ENCODE measurements at regions not wholly inside any gene's neighbourhood (a gene's known extent, or its start where the extent isn't known, plus 50 kb on each side); places are given as distances from the start of the nearest gene placed in this dataset.

GRCh38 chr13:111913761-111914140 is 153.2 kb upstream of the SOX1 start:
- TF ChIP-seq CTCF (conservative IDR thresholded peaks at IDR 0.05; ENCODE audit: low read depth, low read length) (no peak), EZH2 (IDR thresholded peaks at IDR 0.05; ENCODE audit: borderline replicate concordance, low read depth, low read length, poor library complexity, severe bottlenecking) (no peak)

All from A673 (cell line).